Transverse colon (tissue), 4 donors: ENCODE measurements at regions not wholly inside any gene's neighbourhood (a gene's known extent, or its start where the extent isn't known, plus 50 kb on each side); places are given as distances from the start of the nearest gene placed in this dataset.

Experiments
- POLR2A ChIP-seq: fragments of 450-650 bp; IDR thresholded peaks from one replicate; pipeline ENCODE4 v1.6.1; 2016; ENCODE audit warnings: antibody characterized with exemption, mild to moderate bottlenecking, moderate library complexity
- POLR2AphosphoS5 ChIP-seq, 3 donors: sonication (generic); formaldehyde crosslinking; IDR thresholded peaks; one replicate each; pipeline ENCODE4 v1.6.1; 2016; ENCODE audit warnings: antibody characterized with exemption in 3 of 3
- TF ChIP-seq, protein P1 (sequence below), 5 experiments: fragments of 200-600 bp in 3 of 5; fragments of 450-650 bp in 2 of 5; sonication (generic) in 3 of 5; IDR thresholded peaks; 1 replicate in 2 of 5; 2 replicates in 3 of 5; pipeline ENCODE4 v1.5.1; 2016 to 2017; ENCODE audit warnings: antibody characterized with exemption in 5 of 5, inconsistent platforms in 3 of 5, mild to moderate bottlenecking in 2 of 5, moderate library complexity in 1 of 5

DNA sequence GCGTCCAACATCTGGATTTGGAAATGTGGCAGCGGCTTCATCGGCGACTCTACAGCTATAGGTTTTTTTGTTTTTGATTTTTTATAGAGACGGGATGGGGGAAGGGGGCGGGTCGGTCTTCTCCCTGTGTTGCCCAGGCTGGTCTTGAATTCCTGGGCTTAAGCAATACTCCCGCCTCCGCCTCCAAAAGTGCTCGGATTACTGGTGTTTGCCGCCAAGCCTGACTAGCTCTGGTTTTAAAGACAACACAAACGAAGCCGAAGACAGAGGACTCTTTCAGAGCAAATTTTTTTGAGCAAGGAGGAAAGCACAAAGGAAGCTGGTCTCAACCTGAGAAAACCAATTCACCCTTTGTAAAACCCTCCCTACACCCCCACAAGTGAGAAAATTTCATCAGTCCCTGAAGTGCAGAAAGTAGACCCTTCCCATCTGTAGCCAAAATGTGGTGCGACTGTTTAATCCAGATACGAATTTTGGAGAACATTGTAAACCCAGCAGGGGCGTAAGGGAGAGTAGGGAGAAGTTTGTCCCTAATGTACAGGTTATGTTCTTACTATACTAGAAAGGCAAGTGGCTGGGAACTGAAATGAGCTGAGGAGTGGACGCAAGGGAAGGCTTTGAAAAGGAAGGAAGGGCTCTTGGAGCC is 185.9 kb downstream of the TRIM27 start:
- TF ChIP-seq, protein P1, sequence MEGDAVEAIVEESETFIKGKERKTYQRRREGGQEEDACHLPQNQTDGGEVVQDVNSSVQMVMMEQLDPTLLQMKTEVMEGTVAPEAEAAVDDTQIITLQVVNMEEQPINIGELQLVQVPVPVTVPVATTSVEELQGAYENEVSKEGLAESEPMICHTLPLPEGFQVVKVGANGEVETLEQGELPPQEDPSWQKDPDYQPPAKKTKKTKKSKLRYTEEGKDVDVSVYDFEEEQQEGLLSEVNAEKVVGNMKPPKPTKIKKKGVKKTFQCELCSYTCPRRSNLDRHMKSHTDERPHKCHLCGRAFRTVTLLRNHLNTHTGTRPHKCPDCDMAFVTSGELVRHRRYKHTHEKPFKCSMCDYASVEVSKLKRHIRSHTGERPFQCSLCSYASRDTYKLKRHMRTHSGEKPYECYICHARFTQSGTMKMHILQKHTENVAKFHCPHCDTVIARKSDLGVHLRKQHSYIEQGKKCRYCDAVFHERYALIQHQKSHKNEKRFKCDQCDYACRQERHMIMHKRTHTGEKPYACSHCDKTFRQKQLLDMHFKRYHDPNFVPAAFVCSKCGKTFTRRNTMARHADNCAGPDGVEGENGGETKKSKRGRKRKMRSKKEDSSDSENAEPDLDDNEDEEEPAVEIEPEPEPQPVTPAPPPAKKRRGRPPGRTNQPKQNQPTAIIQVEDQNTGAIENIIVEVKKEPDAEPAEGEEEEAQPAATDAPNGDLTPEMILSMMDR (IDR thresholded peaks at IDR 0.05), result no peak
- TF ChIP-seq POLR2A, result no peak
- TF ChIP-seq POLR2AphosphoS5 (IDR thresholded peaks at IDR 0.05), result no peak
